HCT116 (cell line): ENCODE measurements at regions not wholly inside any gene's neighbourhood (a gene's known extent, or its start where the extent isn't known, plus 50 kb on each side); places are given as distances from the start of the nearest gene placed in this dataset.

Source experiments
- ATAC-seq: fragments of 200-7000 bp; cut with Tn5 transposase; 2 replicates; pipeline ENCODE4 v1.9.1; 2020; ENCODE audit warnings: mild to moderate bottlenecking, moderate library complexity
- BruUV-seq: library from RNA; stranded (reverse); fragments of 400-500 nt; replicated peaks from 2 replicates; lab custom pipeline; 2021; lab: Mats Ljungman, UMichigan
- CTCF ChIA-PET: fragments of 300-600 bp; sonication (Branson Sonifier 250); formaldehyde crosslinking; loops from one replicate; lab custom pipeline; 2021; ENCODE audit warnings: antibody characterized with exemption; lab: Charles Lee
- POLR2A ChIA-PET: fragments of 300-600, 350-600 bp; sonication (Branson Sonifier 250); formaldehyde crosslinking; loops from one replicate; lab custom pipeline; 2021; ENCODE audit warnings: antibody characterized with exemption; lab: Charles Lee
- RAD21 ChIA-PET, 2 experiments: fragments of 300-600 bp; sonication (Branson Sonifier 250); formaldehyde crosslinking; loops; one replicate each; lab custom pipeline; 2023; ENCODE audit warnings: low total read pairs in 2 of 2; ENCODE audit not compliant: uncharacterized antibody in 2 of 2, unreplicated experiment in 2 of 2, low non-redundant PET in 1 of 2; lab: Charles Lee
- DNase-seq: peaks from one replicate; pipeline ENCODE4 v3.0.0-alpha.2; 2010; ENCODE audit warnings: low read depth, low spot score
- H2AFZ ChIP-seq: fragments of 200-600 bp; shearing (Covaris generic), sonication (generic); 2 replicates; pipeline ENCODE4 v1.6.1; 2017; ENCODE audit warnings: low read depth, mixed run types, mixed read lengths, antibody characterized with exemption, low read length; ENCODE audit not compliant: poor library complexity, severe bottlenecking
- H3K27ac ChIP-seq: 2 replicates; pipeline ENCODE4 v1.5.1; 2012; ENCODE audit warnings: low read depth, low read length
- H3K27me3 ChIP-seq: fragments of 200-600 bp; sonication (generic); 2 replicates; pipeline ENCODE4 v1.6.1; 2016; ENCODE audit warnings: mixed run types, low read length, mixed read lengths; ENCODE audit not compliant: insufficient read depth
- H3K36me3 ChIP-seq, 2 experiments: fragments of 200-500 bp in 1 of 2; fragments of 200-600 bp in 1 of 2; sonication (Bioruptor generic) in 1 of 2; sonication (generic) in 1 of 2; 2 replicates each; pipeline versions ENCODE4 v1.5.1 to v1.6.1; 2014 to 2016; ENCODE audit warnings: low read length in 2 of 2, inconsistent platforms in 1 of 2, mixed read lengths in 1 of 2, mixed run types in 1 of 2; ENCODE audit not compliant: insufficient read depth in 2 of 2, control insufficient read depth in 1 of 2
- H3K4me1 ChIP-seq, 2 experiments: fragments of 200-600 bp in 1 of 2; sonication (generic) in 1 of 2; 2 replicates each; pipeline versions ENCODE4 v1.5.1 to v1.6.1; 2012 to 2017; ENCODE audit warnings: low read length in 2 of 2, inconsistent platforms in 1 of 2, mild to moderate bottlenecking in 1 of 2, mixed read lengths in 1 of 2, mixed run types in 1 of 2, moderate library complexity in 1 of 2; ENCODE audit not compliant: insufficient read depth in 2 of 2, control insufficient read depth in 1 of 2
- H3K4me2 ChIP-seq: fragments of 200-600 bp; sonication (generic); 2 replicates; pipeline ENCODE4 v1.6.1; 2017; ENCODE audit warnings: mixed run types, low read length, mixed read lengths
- H3K4me3 ChIP-seq, 2 experiments: fragments of 200-600 bp in 1 of 2; sonication (generic) in 1 of 2; replicated peaks in 1 of 2; 2 replicates each; pipeline ENCODE4 v1.5.1; 2011 to 2016; ENCODE audit warnings: low read length in 2 of 2, control low read depth in 1 of 2, low read depth in 1 of 2, mild to moderate bottlenecking in 1 of 2, mixed read lengths in 1 of 2, mixed run types in 1 of 2
- H3K79me2 ChIP-seq: fragments of 200-600 bp; sonication (generic); 2 replicates; pipeline ENCODE4 v1.6.1; 2017; ENCODE audit warnings: mild to moderate bottlenecking, mixed run types, low read length, moderate library complexity, mixed read lengths; ENCODE audit not compliant: insufficient read depth
- H3K9ac ChIP-seq: fragments of 200-600 bp; sonication (generic); 2 replicates; pipeline ENCODE4 v1.6.1; 2016; ENCODE audit warnings: low read length, mixed read lengths
- H3K9me2 ChIP-seq: fragments of 200-600 bp; sonication (generic), shearing (Covaris generic); 2 replicates; pipeline ENCODE4 v1.6.1; 2017; ENCODE audit warnings: mixed run types, mild to moderate bottlenecking, moderate library complexity; ENCODE audit not compliant: insufficient read depth
- H3K9me3 ChIP-seq, 2 experiments: fragments of 200-500 bp in 1 of 2; fragments of 200-600 bp in 1 of 2; sonication (Bioruptor generic) in 1 of 2; sonication (generic) in 1 of 2; 2 replicates each; pipeline ENCODE4 v1.6.1; 2014 to 2017; ENCODE audit warnings: low read length in 2 of 2, mixed read lengths in 2 of 2, inconsistent platforms in 1 of 2, low read depth in 1 of 2, mild to moderate bottlenecking in 1 of 2, mixed run types in 1 of 2, moderate library complexity in 1 of 2; ENCODE audit not compliant: control insufficient read depth in 1 of 2, insufficient read depth in 1 of 2
- H4K20me1 ChIP-seq: fragments of 200-600 bp; sonication (generic), shearing (Covaris generic); 2 replicates; pipeline ENCODE4 v1.6.1; 2017; ENCODE audit warnings: mixed run types, mild to moderate bottlenecking, moderate library complexity; ENCODE audit not compliant: insufficient read depth
- CBX3 ChIP-seq: IDR thresholded peaks from 2 replicates; pipeline ENCODE4 v1.6.1; 2012; ENCODE audit warnings: low read depth
- CEBPB ChIP-seq: IDR thresholded peaks from 2 replicates; pipeline ENCODE4 v1.6.1; 2012; ENCODE audit warnings: low read depth
- CTCF ChIP-seq, 3 experiments: fragments of 200-600 bp in 1 of 3; sonication (generic) in 1 of 3; IDR thresholded peaks in 2 of 3; conservative IDR thresholded peaks in 1 of 3; 2 replicates each; pipeline ENCODE4 v1.5.1; 2012 to 2017; ENCODE audit warnings: low read depth in 2 of 3, low read length in 2 of 3, antibody characterized with exemption in 1 of 3, borderline replicate concordance in 1 of 3, control low read depth in 1 of 3, mild to moderate bottlenecking in 1 of 3, mixed read lengths in 1 of 3, mixed run types in 1 of 3, moderate library complexity in 1 of 3; ENCODE audit not compliant: insufficient read depth in 1 of 3
- EZH2phosphoT487 ChIP-seq: fragments of 200-600 bp; IDR thresholded peaks from 2 replicates; pipeline ENCODE4 v1.6.1; 2018; ENCODE audit warnings: antibody characterized with exemption, borderline replicate concordance
- JUND ChIP-seq: IDR thresholded peaks from 2 replicates; pipeline ENCODE4 v1.6.1; 2012
- POLR2A ChIP-seq: IDR thresholded peaks from 2 replicates; pipeline ENCODE4 v1.7.0; 2011; ENCODE audit warnings: borderline replicate concordance; ENCODE audit not compliant: insufficient read depth, insufficient read length; ENCODE audit errors: extremely low read depth
- RAD21 ChIP-seq: IDR thresholded peaks from 2 replicates; pipeline ENCODE4 v1.6.1; 2012; ENCODE audit warnings: low read depth, mild to moderate bottlenecking
- SIN3A ChIP-seq: IDR thresholded peaks from 2 replicates; pipeline ENCODE4 v1.6.1; 2012; ENCODE audit warnings: low read depth
- SP1 ChIP-seq: IDR thresholded peaks from 2 replicates; pipeline ENCODE4 v1.6.1; 2012; ENCODE audit warnings: low read depth
- SRF ChIP-seq: IDR thresholded peaks from 2 replicates; pipeline ENCODE4 v1.6.1; 2012; ENCODE audit warnings: low read depth
- ZFX ChIP-seq: fragments of 450-650 bp; IDR thresholded peaks from 2 replicates; pipeline ENCODE4 v1.6.1; 2017
- ZNF274 ChIP-seq: fragments of 200-500 bp; sonication (Bioruptor generic); IDR thresholded peaks from 2 replicates; pipeline ENCODE4 v1.6.1; 2014; ENCODE audit warnings: mild to moderate bottlenecking, low read depth, low read length, inconsistent platforms
- intact Hi-C: fragments of 100-400 bp; cut with micrococcal nuclease; formaldehyde crosslinking; loops from 2 replicates; pipeline ENCODE4 v1.10.0; 2022
- TF ChIP-seq, protein P1 (sequence below): IDR thresholded peaks from 2 replicates; pipeline ENCODE4 v1.6.1; 2012

DNA sequence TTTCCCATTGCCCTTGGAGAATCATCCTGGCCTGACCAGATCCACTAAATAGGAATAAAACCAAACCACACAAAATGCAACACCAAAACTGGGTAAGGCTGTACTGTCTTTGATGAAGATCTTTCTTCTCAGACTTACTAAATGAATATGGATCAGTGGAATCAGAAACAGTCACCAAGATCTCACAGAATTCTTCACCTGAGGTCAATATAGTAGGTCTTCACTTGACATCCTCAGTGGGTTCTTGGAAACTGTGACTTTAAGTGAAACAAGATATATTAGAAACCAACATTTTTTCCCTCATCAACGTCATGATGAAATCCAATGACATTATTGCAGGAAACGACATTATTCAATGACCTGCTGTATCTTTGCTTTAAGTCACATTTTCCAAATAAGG is 526.2 kb downstream of the FUT8 start:
- ChIA-PET CTCF (no interaction called here), POLR2A (no interaction called here), RAD21 (no interaction called here)
- ATAC-seq = no peak
- H3K27ac ChIP-seq = no peak overlapping the region
- TF ChIP-seq ZFX = no peak
- no peak for TF ChIP-seq JUND
- TF ChIP-seq SRF = no peak
- TF ChIP-seq SIN3A = no peak
- TF ChIP-seq POLR2A = no peak
- TF ChIP-seq RAD21 = no peak
- no peak for TF ChIP-seq CBX3
- TF ChIP-seq CEBPB = no peak
- TF ChIP-seq SP1 = no peak
- TF ChIP-seq EZH2phosphoT487 = no peak
- TF ChIP-seq ZNF274 = no peak
- TF ChIP-seq, protein P1, sequence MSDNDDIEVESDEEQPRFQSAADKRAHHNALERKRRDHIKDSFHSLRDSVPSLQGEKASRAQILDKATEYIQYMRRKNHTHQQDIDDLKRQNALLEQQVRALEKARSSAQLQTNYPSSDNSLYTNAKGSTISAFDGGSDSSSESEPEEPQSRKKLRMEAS = no peak
- no peak for TF ChIP-seq CTCF (IDR thresholded peaks at IDR 0.05 in 2 of 3, conservative IDR thresholded peaks at IDR 0.05 in 1 of 3; ENCODE audit: borderline replicate concordance in 1 of 3, insufficient read depth in 1 of 3, low read depth in 2 of 3, low read length in 2 of 3)
- no peak overlapping the region for H2AFZ ChIP-seq
- no peak overlapping the region for H3K4me3 ChIP-seq
- intact Hi-C loops = no loop called here
- H3K79me2 ChIP-seq = no peaks in the 10 kb centered on the region
- no TSS peak for BruUV-seq
- no peaks in the 10 kb centered on the region for H3K9me3 ChIP-seq
- no peaks in the 10 kb centered on the region for H3K36me3 ChIP-seq
- H3K4me2 ChIP-seq = no peak overlapping the region
- H3K9me2 ChIP-seq = no peaks in the 10 kb centered on the region
- no peak overlapping the region for H3K9ac ChIP-seq
- no peaks in the 10 kb centered on the region for H3K27me3 ChIP-seq
- no peaks in the 10 kb centered on the region for H3K4me1 ChIP-seq
- H4K20me1 ChIP-seq = no peaks in the 10 kb centered on the region
- DNase-seq = no peak
